SK-N-SH (cell line): ENCODE measurements at regions not wholly inside any gene's neighbourhood (a gene's known extent, or its start where the extent isn't known, plus 50 kb on each side); places are given as distances from the start of the nearest gene placed in this dataset.

Experiments used
- FOXM1 ChIP-seq: IDR thresholded peaks from 2 replicates; pipeline ENCODE4 v1.4.0; 2012; ENCODE audit warnings: low read depth, mild to moderate bottlenecking
- MXI1 ChIP-seq: IDR thresholded peaks from 2 replicates; pipeline ENCODE4 v1.6.1; 2012; ENCODE audit warnings: mild to moderate bottlenecking, low read depth, low read length, improper control_type of control experiment
- TF ChIP-seq, protein P1 (sequence below): fragments of 200-600 bp; sonication (generic); IDR thresholded peaks from 2 replicates; pipeline ENCODE4 v1.6.1; 2017; ENCODE audit warnings: antibody characterized with exemption, mild to moderate bottlenecking, moderate library complexity
- TF ChIP-seq, protein P2 (sequence below): IDR thresholded peaks from 2 replicates; pipeline ENCODE4 v1.4.0; 2012; ENCODE audit warnings: low read depth

DNA sequence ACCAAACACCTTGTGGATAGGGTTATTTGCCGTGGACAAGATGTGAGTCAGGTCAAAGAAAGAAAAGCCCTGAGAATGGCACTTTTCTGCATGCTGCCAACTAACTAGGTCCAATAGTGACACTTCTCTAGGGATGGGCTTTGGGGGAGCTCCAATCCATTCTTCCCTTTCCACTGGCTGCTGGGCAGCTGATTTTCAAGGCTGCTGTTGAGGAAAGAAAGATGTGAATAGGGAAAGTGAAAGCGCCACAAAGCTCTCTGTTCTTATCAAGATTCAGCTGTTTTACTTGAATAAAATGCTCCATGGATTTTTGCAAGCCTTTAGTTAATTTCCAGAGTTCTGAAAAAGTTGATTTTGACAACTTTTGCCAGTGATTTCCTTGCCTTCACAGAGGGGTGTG, 244.2 kb upstream of the F9 start:
- no peak for TF ChIP-seq MXI1
- no peak for TF ChIP-seq FOXM1
- TF ChIP-seq, protein P1, sequence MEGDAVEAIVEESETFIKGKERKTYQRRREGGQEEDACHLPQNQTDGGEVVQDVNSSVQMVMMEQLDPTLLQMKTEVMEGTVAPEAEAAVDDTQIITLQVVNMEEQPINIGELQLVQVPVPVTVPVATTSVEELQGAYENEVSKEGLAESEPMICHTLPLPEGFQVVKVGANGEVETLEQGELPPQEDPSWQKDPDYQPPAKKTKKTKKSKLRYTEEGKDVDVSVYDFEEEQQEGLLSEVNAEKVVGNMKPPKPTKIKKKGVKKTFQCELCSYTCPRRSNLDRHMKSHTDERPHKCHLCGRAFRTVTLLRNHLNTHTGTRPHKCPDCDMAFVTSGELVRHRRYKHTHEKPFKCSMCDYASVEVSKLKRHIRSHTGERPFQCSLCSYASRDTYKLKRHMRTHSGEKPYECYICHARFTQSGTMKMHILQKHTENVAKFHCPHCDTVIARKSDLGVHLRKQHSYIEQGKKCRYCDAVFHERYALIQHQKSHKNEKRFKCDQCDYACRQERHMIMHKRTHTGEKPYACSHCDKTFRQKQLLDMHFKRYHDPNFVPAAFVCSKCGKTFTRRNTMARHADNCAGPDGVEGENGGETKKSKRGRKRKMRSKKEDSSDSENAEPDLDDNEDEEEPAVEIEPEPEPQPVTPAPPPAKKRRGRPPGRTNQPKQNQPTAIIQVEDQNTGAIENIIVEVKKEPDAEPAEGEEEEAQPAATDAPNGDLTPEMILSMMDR: no peak
- TF ChIP-seq, protein P2, sequence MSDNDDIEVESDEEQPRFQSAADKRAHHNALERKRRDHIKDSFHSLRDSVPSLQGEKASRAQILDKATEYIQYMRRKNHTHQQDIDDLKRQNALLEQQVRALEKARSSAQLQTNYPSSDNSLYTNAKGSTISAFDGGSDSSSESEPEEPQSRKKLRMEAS: no peak
